IPS-NIHi7 (cell line): ENCODE measurements at regions not wholly inside any gene's neighbourhood (a gene's known extent, or its start where the extent isn't known, plus 50 kb on each side); places are given as distances from the start of the nearest gene placed in this dataset.

ENCODE experiments used
- DNase-seq: peaks from one replicate; pipeline ENCODE4 v3.0.0; 2012; ENCODE audit warnings: mixed read lengths; ENCODE audit errors: extremely low spot score

DNA sequence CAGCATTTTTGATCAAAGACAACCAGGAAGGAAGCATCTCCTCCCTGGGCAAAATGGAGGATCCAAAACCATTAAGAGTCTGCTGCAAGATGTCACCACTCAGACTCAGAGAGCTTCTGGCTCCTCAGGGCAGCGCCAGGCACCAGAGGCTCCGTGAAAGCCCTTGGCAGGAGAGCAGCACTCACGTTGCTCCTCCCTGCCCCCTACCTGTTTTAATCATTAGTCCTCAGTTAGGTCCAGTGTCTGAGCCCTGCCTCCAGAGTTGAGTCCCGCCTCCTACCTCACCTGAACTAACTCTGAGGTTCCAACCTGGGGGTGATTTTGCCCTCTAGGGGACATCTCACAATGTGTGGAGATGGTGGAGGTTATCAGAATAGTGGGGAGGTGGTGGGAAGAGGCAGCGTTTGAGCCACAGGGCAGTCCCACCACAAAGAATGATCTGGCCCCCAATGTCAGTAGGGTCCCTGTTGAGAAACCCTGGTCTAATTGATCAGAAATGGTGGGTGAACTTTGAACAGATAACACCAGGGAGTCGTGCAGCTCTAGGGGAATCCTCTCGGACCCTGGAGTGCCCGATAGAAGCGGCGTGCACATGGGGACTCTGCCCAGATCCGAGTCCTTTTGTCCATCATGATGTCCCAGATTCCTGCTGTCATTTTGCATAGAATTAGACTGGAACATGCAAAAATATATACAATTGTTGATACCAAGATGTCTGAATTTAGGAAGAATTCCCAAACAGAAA is 156.7 kb upstream of the DIO3 start:
- DNase-seq: peak; percentile 44

DNA sequence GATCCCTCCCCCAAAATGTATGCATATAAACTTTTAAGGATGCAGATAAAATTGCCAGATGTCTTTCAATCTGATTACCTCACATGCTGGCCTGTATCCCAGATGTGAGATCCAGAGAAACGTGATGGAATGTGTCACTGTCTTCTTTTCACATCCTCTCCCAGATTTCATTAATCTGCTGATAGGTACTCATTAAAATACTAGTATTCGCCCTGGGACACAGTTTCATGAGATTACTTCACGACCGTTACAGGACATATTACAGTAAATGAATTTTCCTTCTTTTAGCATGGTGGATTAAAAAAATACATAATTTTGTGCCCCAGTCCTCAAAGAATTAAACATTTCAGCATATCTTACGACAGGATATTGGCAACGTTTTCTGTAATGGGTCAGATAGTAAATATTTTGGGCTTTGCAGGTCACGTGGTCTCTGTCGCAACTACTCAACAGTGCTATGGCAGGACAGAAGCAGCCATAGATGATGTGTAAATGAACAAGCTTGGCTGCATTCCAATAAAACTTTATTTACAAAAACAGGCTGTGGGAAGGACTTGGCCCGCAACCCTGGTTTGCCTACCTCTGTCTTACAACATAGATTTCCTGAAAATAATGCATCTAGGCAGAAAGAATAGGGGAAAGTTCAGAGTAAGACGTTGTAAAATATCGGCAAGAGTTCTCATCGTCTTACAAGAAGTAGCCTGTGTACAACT is 156.0 kb upstream of the DIO3 start:
- no peak for DNase-seq

DNA sequence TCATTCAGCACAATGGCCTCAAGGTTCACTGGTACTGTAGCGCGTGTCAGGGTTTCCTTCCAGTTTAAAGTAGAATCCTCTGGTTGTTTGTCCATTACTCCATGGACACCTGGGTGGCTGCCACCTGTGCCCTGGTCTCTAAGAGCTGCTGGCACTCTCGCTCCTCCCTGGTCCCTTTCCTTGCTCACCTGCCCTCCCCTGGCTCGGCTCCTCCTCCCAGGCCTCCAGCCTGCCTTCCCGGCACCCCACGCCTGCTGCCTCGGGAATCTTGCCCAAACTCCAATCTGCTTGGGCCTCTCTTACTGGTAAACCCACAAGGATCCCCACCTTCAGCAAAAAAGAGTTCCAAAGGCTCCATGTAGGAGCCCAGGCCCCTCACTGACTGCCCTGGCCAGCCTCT is 154.4 kb upstream of the DIO3 start:
- DNase-seq: peak; percentile 9

DNA sequence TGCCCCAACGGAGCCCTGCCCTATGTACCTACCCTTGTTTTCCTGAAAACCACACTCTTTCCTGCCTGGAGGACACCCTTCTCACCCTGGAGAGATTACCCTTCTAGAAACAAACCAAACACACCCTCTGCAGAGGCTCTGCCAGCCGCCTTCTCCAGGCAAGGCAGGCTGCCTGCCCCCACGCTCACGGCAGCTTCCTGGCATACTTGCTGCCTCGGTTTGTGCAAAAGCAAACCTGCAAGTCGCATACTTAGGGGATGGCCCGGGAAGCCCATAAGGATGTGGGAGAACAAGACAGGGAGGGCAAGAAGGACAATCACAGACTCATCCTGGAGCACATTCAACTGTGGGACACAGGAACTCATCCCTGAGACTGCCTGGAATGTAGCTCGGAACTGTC is 154.0 kb upstream of the DIO3 start:
- no peak for DNase-seq

DNA sequence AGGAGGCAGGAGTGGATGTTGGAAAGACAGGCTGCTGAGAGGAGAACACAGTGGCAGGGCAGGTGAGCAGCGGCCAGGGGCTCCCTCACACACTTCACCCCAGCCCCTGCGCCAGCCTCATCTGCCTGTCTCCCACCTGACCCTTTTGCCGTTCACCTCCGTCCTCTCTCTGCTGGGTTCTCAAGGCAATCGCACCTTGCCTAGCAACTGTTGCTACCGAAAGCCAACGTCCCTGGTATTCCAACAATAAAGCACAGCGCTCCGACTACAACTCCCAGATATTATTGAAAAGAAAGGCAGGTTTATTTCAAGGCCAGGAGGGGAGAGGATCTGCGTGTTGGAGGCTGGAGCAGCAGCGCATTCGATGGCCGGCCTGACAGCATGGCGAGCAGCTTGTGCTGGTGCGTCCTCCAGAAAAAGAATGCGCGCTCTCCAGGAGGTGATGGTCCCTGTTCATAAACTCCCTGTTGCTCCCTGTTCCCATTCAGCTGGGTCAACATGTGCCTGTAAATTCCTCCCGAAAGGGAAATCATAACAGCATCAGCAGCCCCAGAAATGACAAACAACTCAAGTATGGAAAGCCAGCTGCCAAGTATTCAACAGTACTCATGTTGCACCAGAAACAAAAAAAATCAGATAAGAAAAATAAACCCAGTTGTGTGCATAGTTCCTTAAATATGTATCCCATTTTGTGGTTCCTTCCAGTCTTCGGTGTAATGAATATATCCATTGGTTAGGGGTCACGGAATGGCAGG is 153.0 kb upstream of the DIO3 start:
- no peak for DNase-seq

DNA sequence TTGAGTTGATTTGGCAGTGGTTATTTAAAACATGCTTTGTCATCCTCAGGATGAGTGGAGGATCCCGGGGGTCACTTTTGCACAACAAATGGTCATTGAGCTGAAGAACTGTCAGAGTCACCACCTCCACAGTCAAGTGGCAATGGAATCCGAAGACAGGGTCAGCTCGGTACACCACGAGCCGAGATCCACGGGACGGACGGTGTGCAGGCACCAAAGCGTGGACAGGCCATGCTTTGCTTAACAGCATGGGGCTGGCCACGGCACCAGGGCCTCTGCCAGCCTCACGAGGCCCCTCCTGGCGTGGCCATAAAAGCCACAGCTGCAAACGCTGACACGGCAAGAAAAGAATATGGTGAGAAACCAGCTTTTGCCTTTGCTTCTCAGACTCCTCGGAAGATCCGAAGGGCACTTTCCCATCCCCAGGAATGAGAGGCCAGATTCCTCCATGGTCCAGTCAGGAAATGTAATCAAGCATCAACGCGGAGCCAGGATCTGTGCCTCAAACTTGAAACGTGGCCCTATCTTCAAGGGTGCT is 152.2 kb upstream of the DIO3 start:
- DNase-seq: no peak

DNA sequence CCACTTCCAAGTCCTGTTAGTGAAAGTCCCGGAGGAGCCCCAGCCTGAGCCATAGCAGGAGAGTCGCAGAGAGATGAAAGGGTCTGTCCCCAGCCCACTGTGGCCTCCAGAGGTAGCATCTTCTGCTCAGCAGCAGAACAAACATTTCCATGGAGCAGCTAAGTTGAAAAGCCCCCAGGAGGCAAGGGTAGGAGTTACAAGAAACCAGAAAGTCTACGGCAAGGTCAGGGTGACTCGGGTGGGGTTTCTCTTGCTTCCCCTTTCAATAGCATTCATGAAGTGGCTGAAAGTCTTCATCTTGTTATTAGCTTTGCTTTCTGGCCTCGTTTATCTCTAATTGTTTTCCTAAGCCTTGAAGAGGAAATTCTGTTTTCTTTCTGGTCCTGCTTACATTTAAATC is 151.2 kb upstream of the DIO3 start:
- peak; percentile 32 for DNase-seq

DNA sequence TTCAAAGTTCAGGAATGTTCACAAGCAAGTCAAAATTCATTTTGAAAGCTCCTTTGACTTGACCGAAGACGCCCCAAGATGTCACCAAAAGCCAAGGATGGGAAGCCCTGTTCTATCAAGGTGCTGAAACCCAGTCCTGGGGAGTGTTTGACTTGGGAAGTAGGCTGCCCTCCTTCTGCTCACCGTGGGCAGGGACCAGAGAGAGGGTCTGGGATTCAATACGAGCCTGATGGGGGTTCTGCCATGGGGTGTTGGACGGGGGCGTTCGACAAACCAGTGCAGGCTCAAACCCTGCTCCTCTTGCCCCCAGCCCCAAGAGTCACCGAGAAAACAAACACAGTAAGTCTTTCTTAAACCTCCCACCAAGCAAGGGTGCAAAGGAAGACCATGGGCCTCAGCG is 150.1 kb upstream of the DIO3 start:
- DNase-seq: no peak

DNA sequence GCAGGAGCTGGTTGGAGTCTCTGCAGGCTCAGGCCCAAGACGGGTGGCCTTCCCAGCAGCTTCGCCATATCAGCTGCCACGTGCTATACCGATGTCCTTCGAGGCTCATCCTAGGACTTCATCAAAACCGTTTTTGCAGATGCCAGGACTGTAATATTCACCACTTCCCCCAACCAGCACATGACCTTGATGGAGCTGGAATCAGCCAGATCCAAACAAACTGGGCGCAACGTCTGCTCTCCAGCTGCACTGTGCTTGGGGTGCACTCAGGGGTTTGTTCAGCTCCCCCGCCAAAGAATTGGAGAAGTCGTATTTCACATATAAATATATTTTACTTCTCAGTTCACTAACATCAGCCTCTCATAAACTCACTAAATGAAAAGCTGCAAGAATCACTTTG is 149.5 kb upstream of the DIO3 start:
- DNase-seq: no peak

DNA sequence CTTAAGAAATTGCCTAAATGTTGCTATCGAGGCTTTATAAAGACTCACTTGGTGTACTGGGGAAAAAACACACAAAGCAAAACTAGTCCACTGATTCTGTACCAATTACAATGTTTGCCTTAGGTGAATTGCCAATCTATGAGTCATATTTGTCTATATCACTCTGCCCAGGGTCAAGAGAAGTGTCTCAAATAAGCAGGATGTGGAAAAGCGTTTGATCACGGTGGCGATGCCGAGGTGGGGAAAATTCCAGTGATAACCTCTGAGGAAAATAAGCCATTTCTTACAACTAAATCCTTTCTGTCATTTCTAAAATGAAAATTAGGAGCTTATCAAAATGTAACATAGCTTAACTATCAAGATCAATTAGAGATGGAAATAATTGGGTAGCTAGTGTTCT is 148.6 kb upstream of the DIO3 start:
- no peak for DNase-seq

DNA sequence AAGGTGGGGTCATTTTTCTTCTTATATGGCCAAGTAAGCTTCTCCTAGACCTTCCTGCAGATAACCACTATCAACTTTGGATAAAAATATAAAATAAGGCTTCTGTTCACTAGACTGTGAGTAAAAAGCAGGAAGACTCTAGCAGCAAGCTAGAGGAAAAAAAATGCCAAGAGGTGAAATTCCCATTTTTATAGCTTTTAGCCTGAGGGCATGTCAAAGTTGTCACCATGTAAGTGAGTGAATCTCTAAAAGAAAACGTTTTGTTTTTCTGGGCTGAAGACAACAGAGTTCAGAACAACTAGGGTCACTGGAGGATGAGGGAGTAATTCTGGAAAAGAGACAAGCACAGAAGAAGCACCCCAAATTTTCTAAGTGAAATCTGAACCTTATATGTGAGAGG is 143.9 kb upstream of the DIO3 start:
- no peak for DNase-seq

DNA sequence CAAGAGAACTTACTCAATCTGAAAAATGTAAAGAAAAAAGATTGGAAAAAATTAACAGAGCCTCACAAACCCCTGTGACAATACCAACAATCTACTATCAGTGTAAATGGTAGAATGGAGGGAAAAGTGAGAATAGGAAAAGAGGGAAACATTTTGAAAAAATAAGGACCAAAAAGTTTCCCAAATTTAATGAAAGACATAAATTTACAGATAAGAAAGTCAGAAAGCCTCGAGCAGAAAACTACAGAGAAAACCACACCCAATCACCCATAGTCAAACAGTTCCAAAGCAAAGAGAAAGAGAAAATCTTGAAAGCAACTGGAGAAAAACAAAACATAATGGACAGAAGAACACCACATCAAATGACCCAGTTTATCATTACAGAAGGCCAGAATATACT is 142.7 kb upstream of the DIO3 start:
- no peak for DNase-seq

DNA sequence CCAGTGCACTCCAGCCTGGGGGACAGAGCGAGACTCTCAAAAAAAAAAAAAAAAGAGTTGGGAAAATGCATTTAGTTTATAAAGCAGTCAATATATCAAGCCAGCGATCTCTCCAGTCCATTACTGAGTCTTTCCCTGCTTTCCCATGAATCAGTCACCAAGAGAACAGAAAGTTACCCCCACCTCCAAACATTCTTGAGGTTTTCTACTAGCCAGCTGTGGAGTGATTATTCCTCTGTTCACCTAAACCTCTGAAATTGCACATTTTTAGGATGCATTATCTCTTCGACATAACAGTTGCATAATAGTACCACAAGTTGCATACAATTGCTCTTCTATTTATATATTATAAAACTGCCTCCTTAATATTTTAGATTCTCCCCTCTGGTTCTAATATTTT is 134.8 kb upstream of the DIO3 start:
- no peak for DNase-seq

DNA sequence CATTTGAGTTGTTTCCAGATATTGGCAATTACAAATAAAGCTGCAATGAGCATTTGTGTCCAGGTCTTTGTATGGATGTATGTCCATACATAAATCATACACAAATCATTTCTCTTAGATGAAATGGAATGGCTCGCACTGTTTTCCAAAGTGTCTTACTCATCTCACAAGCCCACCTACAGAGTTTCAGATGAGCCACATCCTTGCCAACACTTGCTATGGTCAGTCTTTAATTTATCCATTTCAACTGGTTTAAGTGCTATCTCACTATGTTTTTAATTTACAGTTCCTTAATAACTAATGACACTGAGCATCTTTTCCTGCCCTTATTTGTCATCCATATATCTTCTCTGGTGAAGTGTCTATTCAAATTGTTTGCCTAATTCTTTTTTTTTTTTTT is 132.9 kb upstream of the DIO3 start:
- DNase-seq: no peak

DNA sequence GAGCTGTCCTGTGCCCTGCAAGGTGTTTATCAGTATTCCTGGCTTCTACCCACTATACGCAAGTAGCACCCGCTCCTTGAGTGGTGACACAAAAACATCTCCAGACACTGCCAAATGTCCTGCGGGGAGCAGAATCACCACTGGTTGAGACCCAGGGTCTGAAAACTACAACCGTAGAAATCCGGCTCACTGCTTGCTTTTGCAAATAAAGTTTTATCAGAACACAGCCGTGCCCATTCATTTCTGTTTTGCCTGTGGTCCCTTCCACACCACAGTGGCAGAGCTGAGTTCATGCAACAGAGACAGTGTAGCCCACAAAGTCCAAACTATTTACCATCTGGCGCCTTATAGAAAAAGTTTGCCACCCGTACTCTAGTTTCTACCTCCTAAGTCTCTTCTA is 125.7 kb upstream of the DIO3 start:
- DNase-seq: no peak

DNA sequence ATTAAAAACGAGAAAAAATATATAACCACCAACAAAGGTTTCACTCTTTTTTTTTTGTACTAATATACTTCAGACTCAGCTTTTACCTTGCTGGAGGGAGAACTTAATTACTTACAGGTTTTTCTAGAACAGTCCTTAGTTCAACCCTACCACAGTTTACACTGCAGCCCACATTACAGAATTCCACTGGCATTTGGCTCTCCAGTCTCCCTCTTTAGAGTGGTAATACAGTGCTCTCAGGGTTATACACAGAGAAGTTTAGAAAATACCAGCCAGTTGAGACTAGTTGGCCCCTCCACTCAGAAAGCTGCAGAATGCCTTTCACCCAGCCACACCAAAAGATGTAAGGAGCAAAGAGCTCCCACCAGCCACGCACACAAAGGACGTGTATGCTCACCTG is 122.3 kb upstream of the DIO3 start:
- DNase-seq: no peak

DNA sequence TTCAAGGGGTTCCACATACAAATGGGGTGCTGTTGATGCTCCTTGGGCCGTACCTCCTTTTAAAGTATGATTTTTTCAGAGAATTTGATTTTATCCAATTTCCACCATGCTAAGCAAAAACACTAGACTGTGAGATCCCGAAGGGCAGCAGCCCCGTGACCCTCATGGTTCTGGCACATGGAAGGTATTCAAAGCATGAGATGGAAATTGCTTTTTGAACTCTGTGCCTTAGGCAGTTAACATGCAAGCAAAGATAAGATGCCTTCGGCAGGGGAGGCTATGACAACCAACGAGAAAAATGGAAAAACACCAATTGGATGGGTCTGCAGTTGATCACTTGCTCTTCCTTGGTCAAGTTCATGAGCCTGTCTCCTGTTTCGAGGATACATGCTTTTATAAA is 120.8 kb upstream of the DIO3 start:
- DNase-seq: no peak

DNA sequence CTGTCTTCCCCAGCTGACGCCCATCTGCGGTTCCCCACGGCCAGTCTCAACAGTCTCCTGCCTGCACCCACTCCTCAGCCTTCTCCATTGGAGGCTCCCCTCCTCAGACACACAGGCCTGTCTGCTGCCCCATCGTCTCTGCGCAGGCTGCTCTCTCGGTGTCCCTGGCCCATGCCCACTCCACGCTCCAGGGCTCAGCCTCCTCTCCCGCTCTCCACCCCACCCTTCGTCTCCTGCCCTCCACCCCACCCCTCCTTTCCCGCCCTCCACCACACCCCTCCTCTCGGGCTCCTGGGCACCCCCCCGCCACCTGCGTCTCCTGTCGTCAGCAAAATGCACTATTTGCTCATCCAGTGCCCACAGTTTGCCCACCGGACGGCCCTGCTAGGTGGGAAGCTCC is 119.6 kb upstream of the DIO3 start:
- no peak for DNase-seq

DNA sequence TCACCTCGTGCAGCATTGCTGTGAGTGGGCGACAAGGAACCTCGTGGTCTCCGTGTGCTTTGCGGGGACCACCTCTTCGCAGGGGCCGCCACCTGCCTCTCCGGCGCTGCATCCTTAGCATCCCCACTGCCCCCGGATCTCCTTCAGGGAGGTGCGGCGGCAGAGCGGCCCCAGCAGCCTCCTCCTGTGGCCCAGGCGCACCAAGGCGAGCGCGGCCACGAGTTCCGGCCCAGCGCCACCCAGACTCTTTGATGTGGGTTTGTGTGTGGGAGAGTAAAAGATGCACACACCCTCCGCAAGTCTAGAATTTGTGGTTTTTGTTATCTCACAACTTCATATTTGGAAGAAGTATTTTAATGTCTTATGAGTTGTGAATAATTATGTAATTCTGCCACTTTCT is 118.8 kb upstream of the DIO3 start:
- no peak for DNase-seq

DNA sequence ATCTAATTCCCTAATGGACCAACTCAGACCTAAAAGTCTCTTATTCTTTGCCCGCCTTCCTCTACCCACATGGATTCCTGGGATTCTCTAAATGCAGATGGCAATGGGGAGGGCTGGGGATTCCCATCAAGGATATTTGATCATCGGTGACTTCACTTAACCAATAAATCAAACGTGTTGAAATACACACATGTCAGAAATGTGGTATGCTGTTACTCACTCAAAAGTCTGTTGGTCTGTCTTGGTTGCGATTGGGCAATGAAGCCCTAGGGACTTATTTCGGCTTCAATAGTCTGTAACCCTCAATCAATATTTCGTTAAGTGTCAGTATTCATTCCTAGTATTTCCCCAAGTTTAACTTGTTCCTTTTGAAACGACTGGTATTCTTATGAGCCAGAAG is 117.2 kb upstream of the DIO3 start:
- no peak for DNase-seq

DNA sequence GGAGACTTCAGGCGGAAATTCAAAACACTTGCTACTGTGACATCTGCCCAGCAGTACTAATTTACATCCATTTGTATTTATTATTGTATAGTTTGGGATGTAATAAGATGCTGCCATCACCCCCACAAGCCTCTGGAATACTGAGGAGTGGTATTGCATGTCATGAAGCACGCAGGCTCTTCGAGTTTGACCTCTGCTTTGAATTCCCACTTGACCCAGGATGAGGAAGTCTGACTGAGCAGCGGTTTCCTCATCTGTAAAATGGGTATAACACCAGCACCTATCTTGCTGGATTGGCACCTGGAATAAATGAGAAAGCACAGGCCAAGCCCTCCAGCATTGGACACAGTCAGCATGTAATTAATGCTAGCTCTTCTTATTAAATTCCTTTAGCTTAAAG is 116.0 kb upstream of the DIO3 start:
- no peak for DNase-seq

DNA sequence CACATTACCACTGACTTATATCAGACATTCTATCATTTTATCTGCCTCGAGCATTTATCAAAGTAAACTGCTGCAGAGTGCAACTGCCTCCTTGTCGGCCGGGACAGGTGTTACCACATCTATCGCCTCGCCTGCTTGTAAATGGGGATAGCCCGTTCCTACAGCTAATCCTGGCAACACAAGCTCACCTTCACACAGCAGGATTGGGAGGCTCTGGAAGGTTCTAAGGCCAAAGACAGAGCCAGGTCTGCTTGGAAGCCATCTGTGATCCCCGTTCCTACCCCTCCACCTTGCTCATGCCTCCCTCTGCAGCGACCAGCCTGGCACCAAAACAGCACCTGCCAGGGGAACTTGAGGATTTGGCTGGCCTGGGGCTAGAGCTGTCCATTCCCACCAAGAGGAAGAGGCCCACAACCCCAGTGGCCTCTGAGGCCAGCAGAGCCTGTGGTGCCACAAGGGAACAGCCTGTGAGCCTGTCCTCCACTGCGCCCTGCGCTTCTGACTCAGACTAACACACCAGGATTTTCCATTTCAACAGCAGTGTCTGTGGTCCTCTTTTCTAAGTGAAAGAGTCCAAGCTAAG is 114.8 kb upstream of the DIO3 start:
- DNase-seq: no peak
